NOMO-1 (cell line): ENCODE measurements at regions not wholly inside any gene's neighbourhood (a gene's known extent, or its start where the extent isn't known, plus 50 kb on each side); places are given as distances from the start of the nearest gene placed in this dataset.

Source experiments
- DNase-seq, 2 experiments: peaks; one replicate each; lab custom pipeline; 2025; ENCODE audit not compliant: unreplicated experiment in 2 of 2; lab: John Stamatoyannopoulos, UW

DNA sequence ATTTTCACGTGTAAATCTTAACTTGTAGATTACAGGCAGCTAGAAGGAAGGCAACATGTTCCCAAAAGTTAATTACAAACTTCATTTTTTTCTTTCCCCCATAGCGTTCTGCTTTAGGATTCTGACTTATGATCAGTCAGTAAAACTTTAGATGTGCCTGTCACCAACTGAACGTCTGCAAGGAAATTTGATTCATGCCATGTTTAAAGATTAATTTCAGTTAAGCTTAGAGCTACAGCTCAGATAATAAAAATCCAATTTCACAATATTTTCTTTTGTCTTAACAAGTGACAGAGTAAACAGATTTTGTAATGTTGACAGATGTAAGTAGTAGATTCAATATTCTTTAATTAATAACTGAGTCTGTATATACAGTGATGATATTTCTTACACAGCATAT is 253.1 kb downstream of the NFKBIZ start:
- no peak for DNase-seq

GRCh38 chr3:102104033-102104432 is 254.7 kb downstream of the NFKBIZ start:
- DNase-seq: no peak

DNA sequence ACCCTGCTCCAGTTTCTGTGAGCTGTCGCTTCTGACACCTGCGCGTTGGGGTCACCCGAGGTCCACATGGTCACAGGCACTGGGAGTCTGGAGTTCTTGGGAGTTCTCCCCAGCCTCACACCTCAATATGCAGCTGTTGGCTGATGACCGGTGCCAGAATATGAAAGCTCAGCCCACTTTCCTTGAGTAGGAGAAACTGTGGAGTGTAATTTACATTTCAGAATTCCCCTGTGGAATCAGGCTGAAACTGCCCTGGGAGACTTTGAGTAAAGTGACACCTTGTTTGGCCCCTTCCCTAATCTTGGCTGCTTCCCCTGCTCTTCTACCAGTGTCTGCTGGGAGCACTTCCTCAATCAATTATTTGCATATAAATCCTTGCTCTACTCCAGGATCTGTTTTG is 255.9 kb downstream of the NFKBIZ start:
- DNase-seq: no peak

DNA sequence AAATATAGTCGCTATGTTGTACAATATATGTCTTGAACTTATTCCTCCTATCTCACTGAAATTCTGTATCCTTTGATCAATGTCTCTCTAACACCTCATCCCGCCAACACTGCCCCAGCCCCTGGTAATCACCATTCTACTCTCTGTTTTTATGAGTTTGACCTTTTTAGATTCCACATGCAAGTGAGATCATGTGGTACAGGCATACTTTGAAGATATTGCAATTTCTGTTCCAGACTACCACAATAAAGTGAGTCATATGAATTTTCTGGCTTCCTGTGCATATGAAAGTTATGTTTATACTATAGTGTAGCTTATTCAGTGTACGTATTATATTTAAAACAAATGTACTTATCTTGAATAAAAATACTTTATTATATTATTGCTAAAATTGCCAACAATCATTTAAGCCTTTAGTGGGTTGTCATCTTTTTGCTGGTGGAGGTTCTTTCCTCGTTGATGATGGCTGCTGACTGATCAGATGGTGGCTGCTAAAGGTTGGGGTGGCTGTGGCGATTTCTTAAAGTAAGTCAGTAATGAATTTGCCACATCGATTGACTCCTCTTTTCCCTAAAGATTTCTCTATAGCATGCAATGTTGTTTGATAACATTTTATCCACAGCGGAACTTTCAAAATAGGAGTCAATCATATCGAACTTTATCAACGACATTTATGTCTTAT is 257.2 kb downstream of the NFKBIZ start:
- no peak for DNase-seq

GRCh38 chr3:102112704-102113230 is 263.5 kb downstream of the NFKBIZ start:
- no peak for DNase-seq

- DNase-seq: no peak
Observed at GRCh38 chr3:102113421-102114041, 264.2 kb downstream of the NFKBIZ start.

DNA sequence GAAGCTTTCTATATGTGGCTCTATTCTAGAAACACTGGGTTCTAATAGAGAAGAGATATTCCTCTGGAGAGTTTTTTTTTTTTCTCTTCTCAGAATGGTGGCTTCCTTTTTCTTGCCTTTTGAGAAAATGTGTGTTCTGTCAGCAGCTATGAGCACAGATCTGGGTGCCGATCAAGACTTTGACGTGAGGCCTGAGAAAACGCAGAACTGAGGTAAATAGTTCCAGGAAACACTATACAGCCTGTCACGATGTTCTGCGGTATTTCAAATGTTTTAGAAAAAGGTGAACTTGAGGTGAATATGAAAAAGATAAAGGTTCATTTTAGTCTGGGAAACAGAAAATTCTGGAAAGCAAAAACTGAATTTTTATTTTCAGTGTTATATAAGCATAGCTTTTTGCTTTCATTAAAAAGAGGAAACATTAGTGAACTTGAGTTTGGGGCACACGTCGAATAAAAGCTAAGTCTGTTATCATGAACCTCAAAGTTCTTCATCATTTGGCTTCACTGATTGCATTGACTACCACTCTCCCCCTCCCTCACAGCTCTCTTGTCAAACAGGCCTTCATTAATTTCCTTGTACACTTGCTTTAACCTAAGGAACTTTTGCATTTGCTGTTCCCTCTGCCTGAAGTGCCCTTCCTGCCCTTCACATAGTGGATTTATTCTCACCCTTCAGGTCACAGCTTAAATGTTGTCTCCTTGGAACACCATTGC is 265.1 kb downstream of the NFKBIZ start:
- DNase-seq: no peak

- DNase-seq: no peak
Observed at GRCh38 chr3:102122527-102122926, 273.2 kb downstream of the NFKBIZ start.

DNA sequence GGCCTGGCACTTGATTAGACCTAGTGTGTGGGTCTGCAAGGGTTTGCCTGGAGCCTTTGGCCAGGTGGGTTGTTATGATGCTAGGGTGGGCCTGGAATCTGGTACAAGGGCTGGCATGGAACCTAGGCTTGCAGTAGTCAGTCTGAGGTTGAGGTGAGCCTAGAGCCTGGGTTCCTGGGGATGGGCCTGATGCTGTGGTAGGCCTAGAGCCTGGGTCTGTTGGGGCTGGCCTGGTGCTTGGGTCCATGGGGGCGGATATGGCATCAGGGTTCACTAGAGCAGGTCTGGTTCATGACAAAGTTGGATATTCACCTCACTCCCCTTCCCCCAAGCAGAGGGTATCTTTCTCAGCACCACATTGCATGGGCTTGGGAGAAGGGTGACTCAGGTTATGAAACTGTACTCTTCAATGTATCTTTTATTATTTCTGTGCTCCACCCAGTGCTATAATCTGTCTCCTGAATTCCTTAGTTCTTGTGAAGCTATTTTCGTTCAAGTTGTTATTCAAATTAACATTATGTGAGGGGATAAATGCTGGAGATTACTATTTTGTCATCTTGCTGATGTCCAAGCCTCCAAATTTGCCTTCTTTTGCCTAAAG is 274.4 kb downstream of the NFKBIZ start:
- DNase-seq: no peak

DNA sequence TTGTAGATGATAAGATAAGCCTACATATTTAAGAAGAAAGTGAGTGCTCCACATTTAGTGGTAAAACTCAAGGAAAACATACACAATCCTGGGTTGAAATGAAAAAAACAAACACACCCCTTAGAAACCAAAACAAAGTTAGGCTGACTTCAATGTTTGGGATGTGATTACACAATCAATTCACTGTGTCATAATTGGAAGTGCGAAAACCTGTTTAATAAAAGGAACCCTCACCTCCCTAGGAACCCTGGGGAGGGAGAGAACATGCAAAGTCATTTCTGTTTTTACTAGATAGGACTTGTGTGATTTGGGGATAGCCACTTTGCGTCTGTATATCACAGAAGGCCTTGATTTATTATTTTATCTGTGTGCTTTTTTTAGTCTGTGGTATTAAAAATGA is 275.0 kb downstream of the NFKBIZ start:
- DNase-seq: peak in 1 of 2 experiments; percentile 13

DNA sequence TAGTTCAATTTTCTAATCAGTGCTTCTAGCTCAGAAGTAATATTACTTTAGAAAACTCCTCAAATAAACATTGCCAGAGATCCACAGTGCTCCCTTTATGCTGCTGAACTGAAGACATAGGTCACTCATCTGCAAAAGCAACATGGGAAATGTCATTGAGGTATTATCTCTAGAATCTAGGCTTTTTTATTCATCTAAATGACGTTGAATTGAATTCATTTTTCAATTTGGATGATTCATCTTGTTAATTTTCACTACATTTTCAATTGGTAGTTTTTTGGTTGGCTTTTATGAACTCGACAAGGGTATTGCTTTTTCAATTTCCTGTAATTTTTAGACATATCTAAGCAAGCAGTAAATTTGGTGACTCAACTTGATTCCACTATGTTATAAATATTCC is 275.4 kb downstream of the NFKBIZ start:
- DNase-seq: no peak

- DNase-seq: no peak
Observed at GRCh38 chr3:102125197-102125993, 276.1 kb downstream of the NFKBIZ start.

- DNase-seq: no peak
Observed at GRCh38 chr3:102125994-102126368, 276.7 kb downstream of the NFKBIZ start.

GRCh38 chr3:102129760-102130608 is 280.7 kb downstream of the NFKBIZ start:
- peak in 1 of 2 experiments; percentile 62 for DNase-seq

DNA sequence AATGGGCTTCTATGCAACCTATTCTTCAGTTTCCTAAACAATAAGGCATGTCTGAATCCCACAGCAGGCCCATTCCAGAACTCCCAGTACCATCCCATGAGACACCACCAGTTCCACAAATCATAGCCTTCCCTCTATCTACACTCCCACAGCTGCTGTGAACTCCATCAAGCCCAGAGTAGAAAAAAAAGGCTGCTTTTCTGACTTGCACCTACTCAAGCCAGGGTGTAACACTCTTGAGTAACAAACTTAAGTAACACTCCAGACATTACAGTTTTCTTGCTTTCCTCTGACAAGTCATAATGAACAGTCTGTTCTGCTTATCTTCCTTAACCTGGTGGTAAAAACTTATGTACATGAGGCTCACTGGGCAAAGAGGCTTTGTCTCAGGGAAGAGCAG is 283.1 kb downstream of the NFKBIZ start:
- DNase-seq: no peak

DNA sequence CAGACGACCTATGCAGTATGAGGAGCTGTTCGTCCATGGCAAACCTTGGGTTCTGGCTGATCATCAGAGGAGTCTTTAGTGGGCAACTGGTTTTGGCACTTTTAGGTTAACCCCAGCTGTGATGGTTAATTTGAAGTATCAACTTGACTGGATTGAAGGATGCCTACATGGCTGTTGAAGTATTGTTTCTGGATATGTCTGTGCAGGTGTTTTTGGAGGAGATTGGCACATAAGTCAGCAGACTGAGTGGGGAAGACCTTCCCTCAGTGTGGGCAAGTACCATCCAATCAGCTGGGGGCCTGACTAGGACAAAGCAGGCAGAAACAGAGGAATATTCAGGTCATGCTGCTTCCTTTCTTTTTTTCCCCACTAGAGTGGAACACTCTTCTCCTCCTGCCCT is 284.1 kb downstream of the NFKBIZ start:
- no peak for DNase-seq

DNA sequence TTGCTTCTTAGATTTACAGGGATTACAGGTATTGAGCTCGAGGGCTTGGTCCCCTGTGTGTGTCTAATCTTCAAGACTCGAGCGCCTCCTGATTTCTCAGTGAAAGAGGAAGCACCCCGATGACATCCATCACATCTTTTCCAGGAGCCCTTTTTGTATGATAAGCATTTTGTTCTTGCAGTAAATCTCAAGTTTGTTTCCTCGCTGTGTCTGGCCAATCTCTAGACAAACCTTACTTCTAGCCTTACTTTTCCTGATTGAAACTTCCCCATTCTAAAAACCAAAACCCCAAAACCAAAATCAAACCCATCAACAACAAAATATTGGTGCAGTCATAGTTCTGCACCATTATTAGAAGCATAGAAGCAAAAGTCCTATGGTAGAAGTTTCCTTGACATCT is 286.0 kb downstream of the NFKBIZ start:
- DNase-seq: peak in 1 of 2 experiments; percentile 12

GRCh38 chr3:102136183-102136582 is 286.9 kb downstream of the NFKBIZ start:
- no peak for DNase-seq

DNA sequence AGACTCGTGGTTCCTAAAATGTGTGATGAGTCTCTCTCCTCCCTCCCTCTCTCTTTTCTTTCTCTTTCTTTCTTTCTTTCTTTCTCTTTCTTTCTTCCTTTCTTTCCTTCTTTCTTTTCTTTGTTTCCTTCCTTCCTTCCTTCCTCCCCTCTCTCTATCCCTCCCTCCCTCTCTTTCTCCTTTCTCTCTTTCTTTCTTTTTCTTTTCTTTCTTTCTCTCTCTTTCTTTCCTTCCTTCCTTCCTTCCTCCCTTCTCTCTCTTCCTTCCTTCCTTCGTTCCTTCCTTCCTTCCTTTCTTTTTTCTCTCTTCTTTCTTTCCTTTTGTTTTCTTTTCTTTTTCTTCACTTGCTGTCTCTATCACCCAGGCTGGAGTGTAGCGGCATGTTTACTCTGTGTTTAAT is 290.8 kb downstream of the NFKBIZ start:
- DNase-seq: no peak
